Progenitor cell of endocrine pancreas (in vitro differentiated cells): ENCODE measurements at regions not wholly inside any gene's neighbourhood (a gene's known extent, or its start where the extent isn't known, plus 50 kb on each side); places are given as distances from the start of the nearest gene placed in this dataset.
"Not testable (repeated sequence)": the region's sequence is repeated elsewhere in the genome, so short reads cannot be mapped to it uniquely, and the experiment has no call there.

Source experiments
- DNase-seq: peaks from one replicate; pipeline ENCODE4 v3.0.0; 2021; ENCODE audit warnings: low spot score; ENCODE audit not compliant: unreplicated experiment
- H3K27ac Mint-ChIP-seq: 2 replicates; pipeline ENCODE4 v1.8.0; 2021; ENCODE audit warnings: mild to moderate bottlenecking, moderate library complexity, mixed read lengths
- H3K27me3 Mint-ChIP-seq: 2 replicates; pipeline ENCODE4 v1.8.0; 2021; ENCODE audit warnings: mixed read lengths
- H3K36me3 Mint-ChIP-seq: 2 replicates; pipeline ENCODE4 v1.8.0; 2022; ENCODE audit warnings: mixed read lengths; ENCODE audit not compliant: insufficient read depth
- H3K4me1 Mint-ChIP-seq: 2 replicates; pipeline ENCODE4 v1.8.0; 2021; ENCODE audit warnings: low read depth, mixed read lengths
- H3K4me3 Mint-ChIP-seq: 2 replicates; pipeline ENCODE4 v1.8.0; 2021; ENCODE audit warnings: low read depth, mild to moderate bottlenecking, moderate library complexity, mixed read lengths
- H3K9me3 Mint-ChIP-seq: 2 replicates; pipeline ENCODE4 v1.8.0; 2021; ENCODE audit warnings: low read depth, mixed read lengths
- CTCF ChIP-seq: fragments of 200-600 bp; sonication (generic); IDR thresholded peaks from one replicate; pipeline ENCODE4 v1.5.0; 2021; ENCODE audit warnings: antibody characterized with exemption, mild to moderate bottlenecking; ENCODE audit not compliant: unreplicated experiment

- no peak for DNase-seq
- peaks cover 10% of the 10 kb centered on the region for H3K27me3 Mint-ChIP-seq
- H3K36me3 Mint-ChIP-seq: no peaks in the 10 kb centered on the region
- no peaks in the 10 kb centered on the region for H3K9me3 Mint-ChIP-seq
- TF ChIP-seq CTCF: no peak
- no peak overlapping the region for H3K27ac Mint-ChIP-seq
- H3K4me1 Mint-ChIP-seq: peaks cover 8% of the 10 kb centered on the region
- no peak overlapping the region for H3K4me3 Mint-ChIP-seq
These were observed 82.6 kb upstream of the RGPD5 start for GRCh38 chr2:109711230-109712122.

DNA sequence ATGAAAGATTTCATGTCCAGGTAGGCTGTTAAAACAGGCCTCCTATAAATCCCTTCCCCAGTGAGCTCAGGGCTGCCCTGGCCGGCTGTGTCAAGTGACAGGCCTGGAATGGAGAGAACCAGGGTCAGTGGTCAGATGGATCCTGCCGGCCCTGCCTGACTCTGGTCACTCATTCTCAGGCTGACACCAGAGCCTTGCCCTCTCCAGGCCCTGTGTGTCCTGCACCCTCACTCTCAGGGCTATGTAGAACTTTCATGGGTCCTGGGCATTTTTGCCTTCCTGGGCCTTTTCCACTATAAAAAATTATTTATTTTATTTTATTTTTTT lies 82.0 kb upstream of the RGPD5 start:
- no peaks in the 10 kb centered on the region for H3K36me3 Mint-ChIP-seq
- H3K9me3 Mint-ChIP-seq: no peaks in the 10 kb centered on the region
- H3K27ac Mint-ChIP-seq: no peak overlapping the region
- no peak for TF ChIP-seq CTCF
- H3K27me3 Mint-ChIP-seq: peaks cover 10% of the 10 kb centered on the region
- no peak overlapping the region for H3K4me3 Mint-ChIP-seq
- peaks cover 12% of the 10 kb centered on the region for H3K4me1 Mint-ChIP-seq
- DNase-seq: no peak

DNA sequence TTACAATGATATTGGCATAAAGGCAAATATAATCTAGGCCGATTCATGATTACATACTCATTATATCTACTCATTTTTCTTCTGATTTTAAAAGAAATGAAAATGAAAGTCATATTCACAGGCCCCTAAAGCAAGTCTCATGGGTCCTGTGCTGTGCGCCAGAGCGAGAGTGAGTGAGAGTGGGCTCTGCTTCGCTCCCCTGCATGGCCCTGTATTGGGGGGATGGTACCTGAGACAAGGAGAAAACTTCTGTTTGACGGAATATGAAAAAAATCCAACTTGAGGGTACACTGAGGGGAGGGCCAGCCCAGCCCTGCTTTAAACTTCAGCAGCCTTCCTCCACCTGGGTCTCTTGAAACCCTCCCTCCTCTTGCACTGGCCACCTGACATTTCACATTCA lies 81.4 kb upstream of the RGPD5 start:
- TF ChIP-seq CTCF: no peak
- no peak overlapping the region for H3K4me3 Mint-ChIP-seq
- H3K27ac Mint-ChIP-seq: no peak overlapping the region
- no peaks in the 10 kb centered on the region for H3K36me3 Mint-ChIP-seq
- no peak for DNase-seq
- H3K4me1 Mint-ChIP-seq: peaks cover 12% of the 10 kb centered on the region
- peaks cover 10% of the 10 kb centered on the region for H3K27me3 Mint-ChIP-seq
- no peaks in the 10 kb centered on the region for H3K9me3 Mint-ChIP-seq

DNA sequence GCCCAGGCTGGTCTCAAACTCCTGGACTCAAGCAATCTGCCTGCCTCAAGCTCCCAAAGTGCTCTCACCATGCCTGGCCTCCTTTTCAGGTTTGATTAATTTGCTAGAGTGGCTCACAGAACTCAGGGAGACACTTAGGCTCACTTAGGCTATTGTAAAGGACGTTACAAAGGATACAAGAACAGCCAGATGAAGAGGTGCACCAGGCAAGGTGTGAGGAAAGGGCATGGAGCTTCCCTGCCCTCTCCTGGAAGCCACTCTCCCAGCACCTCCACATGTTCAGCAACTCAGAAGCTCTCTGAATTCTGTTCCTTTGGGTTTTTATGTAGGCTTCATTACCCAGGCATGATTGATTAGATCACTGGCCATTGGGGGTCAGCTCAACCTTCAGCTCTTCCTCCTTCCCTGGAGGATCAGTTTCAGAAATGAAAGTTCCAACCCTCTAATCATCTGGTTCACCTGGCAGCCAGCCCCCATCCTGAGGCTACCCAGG lies 78.7 kb upstream of the RGPD5 start:
- no peak overlapping the region for H3K27ac Mint-ChIP-seq

DNA sequence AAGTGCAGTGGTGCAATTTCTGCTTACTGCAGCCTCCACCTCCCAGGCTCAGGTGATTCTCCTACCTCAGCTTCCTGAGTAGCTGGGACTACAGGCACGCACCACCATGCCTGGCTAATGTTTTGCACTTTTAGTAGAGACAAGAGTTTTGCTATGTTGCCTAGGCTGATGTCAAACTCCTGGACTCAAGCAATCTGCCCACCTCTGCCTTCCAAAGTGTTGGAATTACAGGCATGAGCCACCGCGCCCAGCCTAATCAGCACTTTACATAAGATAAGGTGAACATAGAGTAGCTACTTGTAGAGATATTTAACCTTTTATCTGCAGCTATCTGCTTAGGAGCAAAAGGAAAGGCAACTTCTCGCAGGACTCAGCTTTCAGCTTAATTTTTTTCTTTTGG lies 77.5 kb upstream of the RGPD5 start:
- H3K36me3 Mint-ChIP-seq, H3K9me3 Mint-ChIP-seq, H3K27ac Mint-ChIP-seq, H3K4me3 Mint-ChIP-seq, H3K27me3 Mint-ChIP-seq, DNase-seq: not testable (repeated sequence)
- peaks cover 25% of the 10 kb centered on the region for H3K4me1 Mint-ChIP-seq

More for the DNA sequence above, 78.7 kb upstream of the RGPD5 start:
- Mint-ChIP-seq H3K36me3 (no peaks in the 10 kb centered on the region), H3K4me3 (no peak overlapping the region), H3K4me1 (peaks cover 16% of the 10 kb centered on the region), H3K27me3 (peaks cover 16% of the 10 kb centered on the region), H3K9me3 (peaks cover 5% of the 10 kb centered on the region)
- no peak for DNase-seq
- TF ChIP-seq CTCF: peak; percentile 62

DNA sequence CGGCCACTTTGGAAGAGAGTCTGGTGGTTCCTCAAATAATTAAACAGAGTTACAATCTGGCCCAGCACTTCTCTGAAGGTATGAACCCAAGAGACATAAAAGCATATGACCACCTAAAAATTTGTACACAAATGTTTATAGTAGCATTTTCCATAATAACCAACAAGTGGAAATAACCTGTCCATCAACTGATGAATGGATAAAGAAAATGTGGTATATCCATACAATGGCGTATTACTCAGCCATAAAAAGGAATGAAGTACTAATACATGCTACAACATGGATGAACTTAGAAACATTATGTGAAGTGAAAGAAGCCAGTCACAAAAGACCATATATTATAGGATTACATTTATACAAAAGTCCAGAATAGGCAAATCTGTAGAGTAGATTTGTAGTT lies 76.0 kb upstream of the RGPD5 start:
- H3K27ac Mint-ChIP-seq: no peak overlapping the region
- peaks cover 11% of the 10 kb centered on the region for H3K27me3 Mint-ChIP-seq
- no peak for DNase-seq
- no peak overlapping the region for H3K4me3 Mint-ChIP-seq
- no peak for TF ChIP-seq CTCF
- H3K4me1 Mint-ChIP-seq: peaks cover 24% of the 10 kb centered on the region
- H3K36me3 Mint-ChIP-seq: no peaks in the 10 kb centered on the region
- H3K9me3 Mint-ChIP-seq: peaks cover 5% of the 10 kb centered on the region
